ENCODE measurements at regions not wholly inside any gene's neighbourhood (a gene's known extent, or its start where the extent isn't known, plus 50 kb on each side); places are given as distances from the start of the nearest gene placed in this dataset.
"Not testable (repeated sequence)": the region's sequence is repeated elsewhere in the genome, so short reads cannot be mapped to it uniquely, and the experiment has no call there.

DNA sequence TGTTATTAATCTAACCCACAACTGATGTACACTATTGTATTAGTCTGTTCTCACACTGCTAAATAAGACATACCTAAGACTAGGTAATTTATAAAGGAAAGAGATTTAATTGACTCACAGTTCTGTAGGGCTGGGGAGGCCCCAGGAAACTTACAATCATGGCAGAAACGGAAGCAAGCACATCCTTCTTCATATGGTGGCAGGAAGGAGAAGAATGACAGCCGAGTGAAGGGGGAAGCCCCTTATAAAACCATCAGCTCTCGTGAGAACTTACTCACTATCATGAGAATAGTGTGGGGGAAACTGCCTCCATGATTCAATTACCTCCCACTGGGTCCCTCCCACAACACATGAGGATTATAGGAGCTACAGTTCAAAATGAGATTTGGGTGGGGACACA is 210.3 kb upstream of the POU1F1 start:
- TF ChIP-seq, protein P1, sequence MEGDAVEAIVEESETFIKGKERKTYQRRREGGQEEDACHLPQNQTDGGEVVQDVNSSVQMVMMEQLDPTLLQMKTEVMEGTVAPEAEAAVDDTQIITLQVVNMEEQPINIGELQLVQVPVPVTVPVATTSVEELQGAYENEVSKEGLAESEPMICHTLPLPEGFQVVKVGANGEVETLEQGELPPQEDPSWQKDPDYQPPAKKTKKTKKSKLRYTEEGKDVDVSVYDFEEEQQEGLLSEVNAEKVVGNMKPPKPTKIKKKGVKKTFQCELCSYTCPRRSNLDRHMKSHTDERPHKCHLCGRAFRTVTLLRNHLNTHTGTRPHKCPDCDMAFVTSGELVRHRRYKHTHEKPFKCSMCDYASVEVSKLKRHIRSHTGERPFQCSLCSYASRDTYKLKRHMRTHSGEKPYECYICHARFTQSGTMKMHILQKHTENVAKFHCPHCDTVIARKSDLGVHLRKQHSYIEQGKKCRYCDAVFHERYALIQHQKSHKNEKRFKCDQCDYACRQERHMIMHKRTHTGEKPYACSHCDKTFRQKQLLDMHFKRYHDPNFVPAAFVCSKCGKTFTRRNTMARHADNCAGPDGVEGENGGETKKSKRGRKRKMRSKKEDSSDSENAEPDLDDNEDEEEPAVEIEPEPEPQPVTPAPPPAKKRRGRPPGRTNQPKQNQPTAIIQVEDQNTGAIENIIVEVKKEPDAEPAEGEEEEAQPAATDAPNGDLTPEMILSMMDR (IDR thresholded peaks at IDR 0.05): not testable (repeated sequence)
- not testable (repeated sequence) for TF ChIP-seq POLR2A (IDR thresholded peaks at IDR 0.05)
